A673 (cell line): ENCODE measurements at regions not wholly inside any gene's neighbourhood (a gene's known extent, or its start where the extent isn't known, plus 50 kb on each side); places are given as distances from the start of the nearest gene placed in this dataset.

Source experiments
- CTCF ChIP-seq: fragments of 300-800, 200-600 bp; sonication (generic); conservative IDR thresholded peaks from 2 replicates; pipeline ENCODE4 v1.5.1; 2017; ENCODE audit warnings: low read depth, mild to moderate bottlenecking, antibody characterized with exemption, low read length, moderate library complexity, mixed read lengths
- EZH2 ChIP-seq: fragments of 200-600 bp; sonication (generic); IDR thresholded peaks from 2 replicates; pipeline ENCODE4 v1.6.1; 2017; ENCODE audit warnings: borderline replicate concordance, low read depth, mild to moderate bottlenecking, mixed read lengths, antibody characterized with exemption, low read length; ENCODE audit not compliant: poor library complexity, severe bottlenecking

- TF ChIP-seq CTCF (no peak), EZH2 (no peak)
These were observed 222.9 kb downstream of the KLF5 start for GRCh38 chr13:73281746-73282145.
